OCI-LY3 (cell line): ENCODE measurements at regions not wholly inside any gene's neighbourhood (a gene's known extent, or its start where the extent isn't known, plus 50 kb on each side); places are given as distances from the start of the nearest gene placed in this dataset.

Experiments used
- CTCF ChIP-seq: fragments of 200-600, 300-600 bp; sonication (generic); IDR thresholded peaks from 2 replicates; pipeline ENCODE4 v1.5.1; 2014; ENCODE audit warnings: antibody characterized with exemption, low read length, low read depth
- EZH2phosphoT487 ChIP-seq: fragments of 200-600 bp; shearing (Covaris generic); IDR thresholded peaks from 2 replicates; pipeline ENCODE4 v1.6.1; 2018; ENCODE audit warnings: antibody characterized with exemption, mixed run types, low read depth

DNA sequence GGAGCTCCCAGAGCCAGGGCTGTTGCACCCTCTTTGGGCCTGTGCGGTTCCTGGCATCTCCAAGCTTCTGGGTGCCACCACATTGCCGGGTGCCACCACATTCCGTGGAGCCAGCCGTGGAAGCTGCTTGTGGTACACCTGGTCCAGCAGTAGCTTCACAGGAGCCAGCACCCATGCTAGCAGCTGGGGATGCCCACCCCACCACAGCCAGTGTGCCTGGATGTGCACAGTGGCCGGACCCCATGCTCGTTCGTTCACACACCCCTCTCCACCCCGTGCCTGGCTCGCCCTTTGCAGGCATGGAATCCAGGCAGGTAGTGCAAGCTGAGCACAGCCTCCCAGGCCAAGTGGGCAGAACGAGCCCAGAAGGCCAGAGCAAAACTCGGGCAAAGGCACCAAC is 1029.8 kb upstream of the GBE1 start:
- TF ChIP-seq EZH2phosphoT487 (no peak), CTCF (no peak)
